DMS 273 treated with DMSO at 0.1 percent for 48 hours (cell line): ENCODE measurements at regions not wholly inside any gene's neighbourhood (a gene's known extent, or its start where the extent isn't known, plus 50 kb on each side); places are given as distances from the start of the nearest gene placed in this dataset.

Source experiments
- DNase-seq: peaks from one replicate; lab custom pipeline; 2025; lab: John Stamatoyannopoulos, UW

- no peak for DNase-seq
Observed at GRCh38 chr16:59707436-59708226, 973.5 kb upstream of the GOT2 start.

DNA sequence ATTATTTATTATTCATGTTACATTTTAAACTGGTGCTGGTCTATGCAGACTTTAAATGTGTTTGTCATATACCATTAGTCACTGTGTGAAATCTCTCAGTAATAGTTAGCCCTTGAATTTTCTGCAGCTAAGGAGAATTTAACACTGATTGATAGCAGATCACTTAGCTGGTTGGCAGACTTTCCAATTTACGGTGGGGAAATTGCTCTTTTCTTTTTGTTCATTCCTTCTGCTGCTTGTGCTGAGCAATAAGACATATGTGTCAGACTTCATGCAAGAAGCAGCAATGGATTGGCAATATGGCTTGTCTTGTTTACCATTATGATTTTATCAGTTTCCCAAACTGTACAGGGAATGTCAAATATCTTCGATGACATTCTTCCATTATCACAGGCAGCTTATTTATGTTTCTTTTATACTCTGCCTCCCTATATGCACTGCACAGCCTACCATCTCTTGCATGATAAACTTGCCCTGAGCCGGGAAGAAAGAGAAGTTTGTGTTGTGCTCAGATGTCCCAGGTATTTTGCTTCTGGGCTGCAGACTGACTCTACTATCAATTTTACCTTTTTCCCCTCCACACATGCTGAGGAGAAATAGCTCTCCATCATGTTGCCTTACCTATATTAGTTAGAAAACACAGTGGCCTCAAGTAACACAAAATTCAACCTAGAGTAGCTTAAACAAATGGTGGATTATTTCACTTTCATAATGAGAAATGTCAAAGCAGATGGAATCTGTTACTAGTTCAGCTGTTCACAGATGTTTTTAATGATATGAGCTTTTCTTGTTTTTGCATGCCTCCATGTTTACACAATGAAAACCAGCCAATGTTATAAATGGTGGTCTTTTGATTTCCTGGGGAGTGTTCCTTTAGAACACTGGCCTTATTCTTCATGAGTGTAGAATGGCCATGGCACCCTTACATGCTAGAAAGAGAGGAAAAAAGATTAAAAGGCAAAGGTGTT is 968.1 kb upstream of the GOT2 start:
- DNase-seq: no peak

DNA sequence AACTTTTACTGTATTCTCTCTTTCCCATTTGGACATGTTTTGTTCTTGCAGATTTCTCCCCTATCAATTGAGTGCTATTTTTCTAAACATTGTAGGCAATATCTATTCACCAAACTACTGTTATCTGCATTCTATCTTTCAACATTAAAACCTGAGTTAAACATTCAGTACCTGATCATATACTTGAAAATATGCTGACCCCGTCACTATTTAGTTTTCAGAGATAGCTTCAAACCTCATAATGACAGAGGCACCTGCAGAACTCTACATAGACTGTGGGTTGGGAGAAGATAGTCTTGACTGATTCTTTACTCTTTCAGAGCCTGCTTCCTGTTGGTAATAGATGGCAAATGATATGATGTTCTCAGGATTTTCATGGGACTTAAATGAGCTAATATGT is 965.7 kb upstream of the GOT2 start:
- DNase-seq: no peak

DNA sequence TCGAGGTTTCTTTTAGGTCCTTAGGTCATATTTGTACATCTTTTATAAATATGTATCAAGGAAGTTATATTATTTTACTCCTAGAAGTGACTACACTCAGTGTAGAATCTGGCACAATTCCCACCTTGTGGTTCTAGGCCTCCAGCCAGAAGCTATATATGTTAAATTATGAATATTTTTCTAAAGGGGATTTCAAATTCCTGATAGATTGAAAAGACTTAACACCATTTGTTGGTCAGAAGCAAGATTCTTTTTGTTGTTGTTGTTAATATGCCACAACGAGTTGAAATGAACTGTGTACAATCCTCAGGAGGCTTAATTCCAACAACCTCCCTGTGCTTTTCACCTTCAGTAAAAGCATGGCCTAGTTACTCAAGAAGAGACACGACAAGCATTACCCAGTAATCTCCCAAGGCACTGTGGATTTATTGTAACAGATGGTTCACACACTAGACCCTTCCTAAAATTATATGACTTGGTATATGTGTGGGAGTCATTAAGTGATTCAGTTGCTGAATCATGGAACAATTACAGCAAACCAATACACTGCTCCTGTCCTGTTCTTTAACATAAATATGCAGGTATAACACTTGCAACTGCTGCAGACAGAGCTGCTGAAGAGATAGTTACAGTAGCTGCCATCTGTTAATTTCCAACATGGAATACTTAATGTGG is 964.4 kb upstream of the GOT2 start:
- DNase-seq: peak; percentile 95

- no peak for DNase-seq
Observed at GRCh38 chr16:59697761-59698160, 963.6 kb upstream of the GOT2 start.

- DNase-seq: no peak
Observed at GRCh38 chr16:59697236-59697635, 963.1 kb upstream of the GOT2 start.

DNA sequence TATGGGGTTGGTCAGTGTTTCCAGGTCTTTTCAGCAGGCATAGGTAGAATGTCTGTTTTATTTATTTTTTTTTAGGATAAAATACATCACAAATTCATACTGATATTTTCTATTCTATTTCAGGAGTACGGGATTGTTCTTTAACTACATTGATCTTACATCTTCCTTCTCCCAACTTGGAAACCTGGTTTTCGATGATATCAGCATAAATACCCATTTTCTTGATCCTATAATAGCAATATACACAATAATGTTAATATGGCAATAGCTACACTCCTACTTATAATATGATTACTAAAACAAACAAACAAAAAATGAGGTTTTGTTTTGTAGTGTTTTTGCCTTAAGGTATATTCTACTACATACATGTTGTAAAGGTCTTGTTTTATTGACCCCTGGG is 962.4 kb upstream of the GOT2 start:
- no peak for DNase-seq

- peak; percentile 26 for DNase-seq
Observed at GRCh38 chr16:59690216-59690615, 956.1 kb upstream of the GOT2 start.

DNA sequence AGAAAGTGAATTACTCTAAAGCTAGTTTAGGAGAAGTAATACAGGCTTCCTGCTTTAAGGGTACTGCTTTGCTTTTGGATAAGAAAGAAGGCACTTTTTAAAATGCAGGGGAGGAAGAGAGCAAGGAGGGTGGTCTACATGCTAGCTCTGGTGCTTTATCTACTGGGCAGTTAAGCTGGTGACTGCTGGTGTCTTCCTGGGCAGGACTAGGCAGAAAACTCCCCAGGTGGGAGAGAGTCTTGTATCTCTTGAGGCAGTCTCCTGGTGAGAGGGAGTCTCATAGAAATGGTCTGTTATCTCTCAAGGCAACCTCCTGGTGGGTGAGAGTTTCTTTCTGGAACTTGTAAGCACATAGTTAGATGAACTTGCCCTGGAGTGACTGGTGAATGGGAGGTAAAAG is 953.9 kb upstream of the GOT2 start:
- DNase-seq: no peak

- no peak for DNase-seq
Observed at GRCh38 chr16:59686405-59686804, 952.3 kb upstream of the GOT2 start.

- no peak for DNase-seq
Observed at GRCh38 chr16:59684911-59685310, 950.8 kb upstream of the GOT2 start.

DNA sequence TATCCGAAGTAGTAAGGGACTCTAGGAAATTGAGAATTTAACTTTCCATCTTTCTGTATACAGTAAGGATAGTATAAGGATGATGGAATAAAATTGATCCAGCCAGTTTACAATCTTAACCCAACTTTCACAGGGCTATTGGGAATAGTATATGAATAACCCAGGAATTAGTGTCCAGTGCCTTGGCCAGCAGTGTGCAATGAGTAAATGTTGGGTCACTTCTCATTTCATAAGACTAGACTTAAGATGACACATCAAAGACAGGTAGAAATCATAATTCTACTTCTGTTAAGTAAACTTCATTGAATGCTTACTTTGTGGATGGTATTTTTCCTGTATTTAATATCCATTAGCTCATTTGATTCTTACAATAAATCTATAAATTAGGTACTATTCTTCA is 949.6 kb upstream of the GOT2 start:
- DNase-seq: no peak

GRCh38 chr16:59665618-59666220 is 931.6 kb upstream of the GOT2 start:
- DNase-seq: no peak

DNA sequence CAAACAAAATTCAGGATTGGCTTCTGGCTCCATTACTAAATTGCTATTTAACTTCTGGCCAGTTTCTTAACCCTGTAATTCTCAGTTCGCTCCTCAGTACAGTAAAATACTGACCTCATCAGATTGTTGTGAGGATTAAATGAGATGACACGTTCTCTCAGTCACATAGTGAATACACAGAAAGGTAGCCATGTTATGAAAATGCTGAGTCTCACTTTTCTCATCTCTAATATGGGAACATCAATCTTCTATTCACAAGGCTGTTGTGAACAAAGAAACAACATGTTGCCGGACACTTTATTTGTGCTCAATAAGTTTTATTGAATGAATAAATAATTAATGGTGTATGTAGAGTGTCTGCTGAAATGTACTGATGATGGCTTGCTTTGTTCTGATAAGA is 924.5 kb upstream of the GOT2 start:
- no peak for DNase-seq

- no peak for DNase-seq
Observed at GRCh38 chr16:59655031-59655430, 920.9 kb upstream of the GOT2 start.

DNA sequence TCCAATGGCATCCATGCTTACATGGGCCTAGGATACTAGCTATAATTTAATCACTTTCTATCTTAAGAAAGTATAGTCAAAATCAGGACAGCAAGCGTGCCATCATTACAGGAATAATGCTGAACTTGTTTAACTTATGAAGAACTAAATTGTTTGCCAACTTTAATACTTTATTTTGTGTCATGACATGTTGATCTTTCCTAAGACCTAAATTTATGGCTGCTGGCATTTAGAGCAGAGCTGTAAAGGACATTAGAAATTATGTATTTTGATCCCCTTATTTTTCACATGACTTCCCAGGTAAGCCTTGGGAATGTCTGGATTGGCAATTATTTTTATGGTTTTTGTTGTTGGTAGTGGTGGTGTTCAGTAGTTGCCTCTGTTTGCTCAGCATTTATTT is 920.3 kb upstream of the GOT2 start:
- DNase-seq: no peak

- DNase-seq: no peak
Observed at GRCh38 chr16:59651662-59652061, 917.5 kb upstream of the GOT2 start.

- no peak for DNase-seq
Observed at GRCh38 chr16:59645194-59645593, 911.1 kb upstream of the GOT2 start.

GRCh38 chr16:59635674-59636073 is 901.6 kb upstream of the GOT2 start:
- DNase-seq: no peak

GRCh38 chr16:59634951-59635350 is 900.8 kb upstream of the GOT2 start:
- no peak for DNase-seq

- DNase-seq: no peak
Observed at GRCh38 chr16:59634004-59634579, 900.0 kb upstream of the GOT2 start.
